ENCODE measurements at regions not wholly inside any gene's neighbourhood (a gene's known extent, or its start where the extent isn't known, plus 50 kb on each side); places are given as distances from the start of the nearest gene placed in this dataset.

DNA sequence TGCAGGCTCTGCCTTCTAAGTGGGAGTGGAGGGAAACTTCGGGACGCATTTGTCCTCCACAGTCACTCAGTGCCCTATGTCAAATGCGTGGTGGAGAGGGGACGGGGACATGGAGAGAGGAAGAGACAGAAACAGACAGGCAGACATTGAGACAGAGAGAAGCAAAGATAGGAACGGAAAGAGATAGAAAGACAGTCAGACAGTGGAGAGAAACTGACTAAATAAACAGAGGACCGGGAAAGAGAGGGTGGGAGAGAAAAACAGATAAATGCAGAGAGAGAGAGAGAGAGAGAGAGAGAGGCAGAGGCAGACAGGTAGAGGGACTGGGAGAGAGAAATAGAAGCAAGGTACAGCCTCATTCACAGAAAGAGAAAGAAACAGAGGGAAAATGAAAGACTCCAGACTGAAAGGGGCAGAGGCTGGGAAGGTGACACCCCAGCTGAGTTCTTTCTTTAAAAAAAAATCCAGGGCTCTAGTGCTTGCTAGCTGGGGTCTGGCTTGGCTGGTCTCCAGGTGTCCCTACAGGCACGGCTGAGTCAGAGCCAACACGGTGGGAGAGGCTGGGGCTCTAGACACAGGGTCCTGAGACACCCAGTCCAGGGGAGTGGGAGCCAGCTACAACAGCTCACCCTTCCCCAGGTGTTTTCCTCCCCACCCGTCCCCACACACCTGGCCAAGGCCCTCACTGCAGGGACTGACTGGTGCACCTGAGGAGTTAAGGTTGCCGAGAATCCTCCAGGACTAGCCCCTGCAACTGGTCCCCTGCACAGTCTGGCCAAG lies 506.1 kb upstream of the PROK2 start:
- no peak for DNase-seq

DNA sequence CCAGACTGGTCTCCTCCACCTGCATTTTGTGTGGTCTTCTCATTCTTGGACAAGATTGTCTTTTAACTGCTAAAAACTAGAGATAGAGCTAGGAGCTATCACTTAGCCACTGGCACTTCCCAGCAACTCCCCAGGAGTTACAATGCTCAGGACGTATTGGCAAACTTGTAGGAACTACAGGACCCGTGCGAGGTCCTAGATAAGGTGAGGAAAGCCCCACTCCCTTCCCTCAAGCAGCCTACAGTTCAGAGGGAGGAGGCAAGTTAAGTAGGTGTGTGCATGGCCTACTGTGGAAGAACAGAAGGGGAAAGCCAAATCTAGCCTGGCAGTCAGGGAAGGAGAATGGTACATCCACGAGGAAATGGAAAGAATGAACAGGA lies 504.7 kb upstream of the PROK2 start:
- DNase-seq = no peak

DNA sequence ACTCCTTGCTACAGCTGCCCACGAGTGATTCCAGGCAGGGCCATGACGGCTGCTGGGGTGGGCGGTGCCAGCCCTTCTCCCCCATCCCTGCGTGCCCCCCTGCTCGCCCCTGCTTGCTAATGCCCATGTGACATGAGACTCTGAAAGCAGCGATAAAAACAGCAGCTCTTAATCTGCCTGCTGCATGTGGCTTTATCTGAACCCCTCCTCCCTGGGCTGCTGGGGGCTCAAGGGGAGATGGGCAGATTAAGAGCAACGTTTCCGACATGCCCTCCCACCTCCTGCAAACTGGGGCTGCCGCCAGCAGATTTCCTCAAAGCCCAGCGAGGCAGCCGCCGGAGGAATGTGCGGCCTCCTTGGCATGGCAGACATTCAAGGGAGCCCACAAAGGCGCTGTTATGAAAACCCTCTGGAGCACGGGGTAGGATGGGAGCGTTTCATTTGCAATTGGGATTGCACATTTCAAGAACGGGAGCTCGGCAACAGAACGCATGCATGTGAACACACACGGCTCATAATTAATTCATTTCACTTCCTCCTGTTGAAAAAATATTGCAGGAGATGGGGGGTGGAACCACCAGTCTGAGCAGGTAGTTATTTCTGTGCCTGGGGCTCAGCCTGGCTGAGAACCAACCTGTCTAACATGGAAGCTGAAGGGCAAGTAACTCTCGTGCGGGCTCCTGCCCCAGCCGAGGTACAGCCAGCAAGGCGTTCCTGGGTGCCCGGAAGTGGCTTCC lies 504.2 kb upstream of the PROK2 start:
- DNase-seq = no peak

DNA sequence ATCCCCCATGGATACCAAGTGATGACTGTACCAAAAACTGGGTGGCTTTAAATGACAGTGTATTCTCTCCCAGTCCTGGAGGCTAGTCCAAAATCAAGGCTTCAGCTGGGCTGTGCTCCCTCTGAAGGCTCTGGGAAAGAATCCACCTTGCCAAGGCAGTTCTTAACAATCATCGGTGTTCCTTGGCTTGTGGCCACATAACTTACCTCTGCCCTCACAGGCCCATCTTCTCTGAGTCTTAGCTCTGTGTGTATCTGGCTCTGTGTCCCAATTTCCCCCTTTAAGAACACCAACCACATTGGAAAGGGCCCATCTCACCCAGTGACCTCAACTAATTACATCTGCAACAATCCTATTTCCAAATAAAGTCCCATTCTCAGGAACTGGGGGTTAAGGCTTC lies 503.0 kb upstream of the PROK2 start:
- no peak for DNase-seq

DNA sequence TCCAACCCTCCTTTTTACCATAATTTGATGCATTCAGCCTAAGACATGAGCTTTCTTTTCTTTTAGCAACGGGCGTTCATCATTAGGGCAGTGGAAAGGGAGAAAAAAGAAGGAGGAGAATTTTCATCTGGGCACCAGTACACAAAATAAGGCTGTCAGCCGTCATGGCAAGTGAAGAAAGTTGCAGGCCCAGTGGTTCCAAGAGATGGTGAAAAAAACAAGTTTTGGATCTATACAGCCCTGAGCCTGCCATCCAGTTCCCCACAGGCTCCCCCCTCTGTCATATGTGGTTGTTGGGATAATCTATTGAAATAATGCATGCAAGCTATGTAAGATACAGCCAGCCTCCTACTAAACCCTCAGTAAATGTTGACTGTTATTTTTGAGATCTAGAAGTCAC lies 500.6 kb upstream of the PROK2 start:
- no peak for DNase-seq

DNA sequence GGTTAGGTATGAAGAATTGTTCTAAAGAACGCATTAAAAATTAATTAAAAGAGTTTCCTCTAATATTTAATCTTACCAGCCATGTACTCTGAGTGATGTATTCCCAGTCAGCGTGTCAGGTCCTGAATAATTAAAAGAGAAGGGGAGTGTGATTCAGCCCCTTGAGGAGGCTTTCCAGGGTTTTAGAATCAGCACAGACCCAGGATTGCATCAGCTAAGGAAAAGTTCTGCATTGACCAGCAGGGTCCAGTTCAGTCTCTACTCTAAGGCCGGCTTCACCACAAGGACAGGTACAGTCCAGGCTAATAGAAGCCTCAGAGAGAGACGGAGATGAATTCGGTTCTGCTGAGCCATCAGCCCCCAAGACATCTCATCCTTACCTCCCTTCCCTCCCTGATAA lies 499.5 kb upstream of the PROK2 start:
- DNase-seq = no peak

DNA sequence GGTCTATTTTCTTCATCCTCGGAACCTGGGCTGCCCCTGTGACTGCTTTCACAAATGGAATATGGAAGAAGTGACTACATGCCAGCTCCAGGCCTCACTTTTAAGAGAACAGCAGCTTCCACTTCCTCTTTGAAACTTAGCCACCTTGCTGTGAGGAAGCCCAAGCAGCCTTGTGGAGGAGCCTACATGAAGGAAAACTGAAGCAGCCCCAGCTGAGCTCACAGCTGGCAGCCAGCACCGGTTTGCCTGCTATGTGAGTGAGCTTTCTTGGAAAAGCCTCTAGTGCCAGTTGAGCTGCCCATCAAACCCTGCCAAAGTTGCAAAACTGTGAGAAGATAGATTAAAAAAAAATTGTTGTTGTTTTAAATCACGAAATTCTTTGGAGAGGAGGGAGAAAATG lies 498.0 kb upstream of the PROK2 start:
- no peak for DNase-seq

DNA sequence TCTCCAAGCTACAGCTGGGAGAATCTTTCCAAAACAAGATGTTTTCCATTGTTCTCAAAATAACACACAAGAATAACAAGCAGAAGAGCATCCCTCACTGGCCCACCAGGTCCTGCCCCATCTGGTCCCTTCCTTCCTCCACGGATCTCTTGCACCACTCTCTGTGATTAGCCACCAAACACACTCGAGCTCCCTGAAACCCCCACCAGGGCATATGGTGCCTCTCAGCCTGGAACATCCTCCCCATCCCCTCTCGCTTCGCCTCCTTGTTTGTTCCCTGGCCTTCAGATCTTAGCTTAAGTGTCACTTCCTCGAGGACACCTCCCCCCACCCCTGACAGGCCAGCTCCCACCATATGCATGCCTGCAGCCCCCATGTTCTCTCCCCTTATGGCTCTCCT lies 496.6 kb upstream of the PROK2 start:
- no peak for DNase-seq

DNA sequence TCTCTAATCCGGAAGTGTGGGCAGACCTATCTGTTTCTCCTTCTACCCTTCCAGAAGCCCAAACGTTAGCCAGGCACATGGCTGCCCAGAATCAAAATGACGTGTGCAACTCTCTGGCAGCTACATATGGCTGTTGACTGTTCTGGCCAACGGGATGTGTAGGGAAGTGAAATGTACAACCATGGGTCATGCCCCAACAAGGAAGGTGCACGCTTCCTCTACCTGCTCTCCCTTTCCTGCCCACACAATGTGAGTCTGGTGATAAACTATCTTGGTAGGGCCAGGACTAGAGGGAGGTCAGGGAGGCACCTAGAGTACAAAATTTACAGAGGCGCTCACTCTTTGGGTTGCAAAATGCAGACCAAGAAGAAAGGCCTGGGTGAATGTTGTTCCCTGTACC lies 495.9 kb upstream of the PROK2 start:
- no peak for DNase-seq

DNA sequence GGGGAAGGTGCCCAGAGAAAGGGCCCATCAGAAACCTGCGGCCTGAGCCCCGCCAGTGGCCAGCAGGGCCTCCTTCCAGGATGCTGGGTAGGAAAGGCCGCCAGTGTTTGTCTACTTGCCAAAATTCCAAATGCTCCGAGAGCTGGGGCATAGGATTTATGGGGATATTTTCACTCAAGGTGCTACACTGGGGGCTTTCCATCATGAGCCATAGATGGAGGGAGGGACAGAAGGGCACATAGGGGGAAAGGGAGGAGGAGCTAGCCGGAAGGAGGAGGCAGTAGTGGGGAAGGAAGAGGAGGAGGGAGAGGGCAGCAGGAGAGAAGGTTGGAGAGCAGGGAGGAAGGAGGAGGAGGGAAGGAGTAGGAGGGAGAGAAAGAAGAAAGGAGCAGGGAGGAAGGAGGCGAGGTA lies 494.7 kb upstream of the PROK2 start:
- no peak for DNase-seq

DNA sequence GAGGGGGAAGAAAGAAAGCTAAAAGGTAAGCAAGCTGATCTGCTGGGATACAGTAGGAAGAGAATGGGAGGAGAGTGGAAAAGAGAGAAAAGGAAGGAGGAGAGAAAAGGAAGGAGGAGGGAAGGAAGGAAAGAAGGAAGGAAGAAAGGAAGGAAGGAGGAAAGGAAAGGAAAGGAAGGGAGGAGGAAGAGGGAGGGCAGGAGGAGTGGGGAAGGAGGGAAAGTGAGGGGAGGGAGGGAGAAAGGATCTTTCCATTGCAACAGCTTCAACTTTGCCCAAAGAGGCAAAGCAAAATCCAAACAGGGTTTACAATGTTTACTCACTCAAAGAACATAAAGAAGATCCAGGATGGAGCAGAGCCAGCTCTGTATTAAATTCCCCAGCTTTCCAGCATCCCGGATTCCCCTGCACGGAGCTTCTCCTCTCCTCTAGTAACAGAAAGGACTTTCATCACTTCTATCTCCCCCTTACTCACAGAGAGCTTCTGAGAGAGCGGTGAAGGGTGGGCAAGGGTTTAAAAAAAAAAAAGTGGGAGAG lies 494.2 kb upstream of the PROK2 start:
- DNase-seq = no peak

DNA sequence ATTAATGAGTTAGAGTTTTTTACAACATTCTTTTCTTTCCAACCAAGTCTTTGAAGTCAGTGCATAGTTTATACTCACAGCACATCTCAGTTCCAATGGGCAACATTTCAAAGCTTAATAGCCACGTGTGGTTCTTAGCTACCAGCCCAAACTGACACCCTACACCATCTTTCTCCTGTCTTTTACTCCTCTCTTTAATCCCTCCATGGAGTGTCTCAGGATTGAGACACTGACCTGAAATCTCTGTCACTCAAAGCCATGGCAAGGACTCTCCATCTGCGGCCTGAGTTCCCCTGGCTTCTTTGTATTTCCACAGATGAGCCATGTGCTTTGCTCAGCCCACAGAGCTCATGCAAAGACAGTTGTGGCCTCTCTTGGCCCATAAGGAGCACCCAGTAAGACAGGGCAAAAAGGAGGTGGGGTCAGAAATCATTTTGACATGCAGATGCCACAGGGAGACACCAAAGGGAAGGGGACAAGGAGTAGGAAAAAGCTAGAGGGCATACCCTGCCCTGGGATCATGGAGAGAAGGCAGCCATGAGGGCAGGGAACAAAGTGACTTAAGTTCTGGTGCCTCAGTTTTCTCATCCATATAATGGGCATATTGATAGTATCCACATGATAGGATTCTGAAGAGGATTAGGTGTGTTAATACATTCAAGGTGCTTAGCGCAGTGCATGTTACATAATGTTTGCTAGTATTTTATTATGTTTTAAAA lies 493.6 kb upstream of the PROK2 start:
- no peak for DNase-seq

DNA sequence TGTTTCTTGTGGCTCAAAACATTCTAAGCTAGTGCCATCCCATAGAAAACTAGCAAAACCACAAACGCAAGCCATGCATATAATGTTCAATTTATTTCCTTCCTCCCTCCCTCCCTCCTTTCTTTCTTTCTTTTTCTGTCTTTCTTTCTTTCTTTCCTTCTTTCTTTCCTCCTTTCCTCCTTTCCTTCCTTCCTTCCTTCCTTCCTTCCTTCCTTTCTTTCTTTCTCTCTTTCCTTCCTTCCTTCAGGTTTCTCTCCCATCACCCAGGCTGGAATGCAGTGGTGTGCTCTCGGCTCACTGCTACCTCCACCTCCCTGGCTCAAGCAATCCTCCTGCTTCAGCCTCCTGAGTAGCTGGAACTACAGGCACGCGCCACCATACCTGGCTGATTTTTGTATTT lies 492.8 kb upstream of the PROK2 start:
- no peak for DNase-seq

DNA sequence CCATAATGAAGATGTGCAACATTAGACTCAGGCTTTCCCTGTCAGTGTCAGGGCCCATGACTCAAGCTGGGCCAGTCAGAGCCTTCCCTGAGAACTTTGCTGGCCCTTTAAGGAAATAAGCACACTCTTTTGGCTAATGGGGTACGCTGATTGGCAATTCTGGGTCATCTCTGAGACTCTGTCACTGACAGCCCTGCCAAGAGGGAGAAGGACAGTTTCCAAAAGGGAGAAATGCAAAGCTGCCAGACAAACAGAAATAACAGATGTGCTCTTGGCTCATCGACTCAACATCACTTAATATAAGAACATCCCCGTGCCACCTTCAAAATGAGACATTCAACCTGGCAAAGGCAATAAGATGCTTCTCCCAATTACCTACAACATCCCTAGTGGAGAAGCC lies 491.9 kb upstream of the PROK2 start:
- DNase-seq = no peak

DNA sequence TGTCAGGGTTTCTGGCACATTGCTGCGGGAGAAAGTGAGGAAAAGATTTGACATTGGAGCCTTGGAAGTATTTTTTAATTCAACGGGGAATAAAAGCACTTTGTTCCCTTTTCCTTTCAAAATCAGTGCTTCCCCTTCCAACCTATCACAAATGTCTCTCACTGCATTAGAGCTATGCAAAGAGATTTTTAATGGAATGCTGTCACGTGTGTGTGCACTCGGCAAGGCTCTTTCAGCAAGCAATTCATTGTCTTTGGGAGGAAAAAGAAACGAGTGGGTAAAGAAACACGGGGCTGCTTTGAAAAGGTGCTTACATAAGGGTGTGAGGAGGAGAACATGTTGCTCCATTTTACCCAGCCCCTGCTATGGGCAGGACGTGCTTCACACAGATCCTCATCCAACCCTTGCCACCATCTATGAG lies 490.4 kb upstream of the PROK2 start:
- no peak for DNase-seq

DNA sequence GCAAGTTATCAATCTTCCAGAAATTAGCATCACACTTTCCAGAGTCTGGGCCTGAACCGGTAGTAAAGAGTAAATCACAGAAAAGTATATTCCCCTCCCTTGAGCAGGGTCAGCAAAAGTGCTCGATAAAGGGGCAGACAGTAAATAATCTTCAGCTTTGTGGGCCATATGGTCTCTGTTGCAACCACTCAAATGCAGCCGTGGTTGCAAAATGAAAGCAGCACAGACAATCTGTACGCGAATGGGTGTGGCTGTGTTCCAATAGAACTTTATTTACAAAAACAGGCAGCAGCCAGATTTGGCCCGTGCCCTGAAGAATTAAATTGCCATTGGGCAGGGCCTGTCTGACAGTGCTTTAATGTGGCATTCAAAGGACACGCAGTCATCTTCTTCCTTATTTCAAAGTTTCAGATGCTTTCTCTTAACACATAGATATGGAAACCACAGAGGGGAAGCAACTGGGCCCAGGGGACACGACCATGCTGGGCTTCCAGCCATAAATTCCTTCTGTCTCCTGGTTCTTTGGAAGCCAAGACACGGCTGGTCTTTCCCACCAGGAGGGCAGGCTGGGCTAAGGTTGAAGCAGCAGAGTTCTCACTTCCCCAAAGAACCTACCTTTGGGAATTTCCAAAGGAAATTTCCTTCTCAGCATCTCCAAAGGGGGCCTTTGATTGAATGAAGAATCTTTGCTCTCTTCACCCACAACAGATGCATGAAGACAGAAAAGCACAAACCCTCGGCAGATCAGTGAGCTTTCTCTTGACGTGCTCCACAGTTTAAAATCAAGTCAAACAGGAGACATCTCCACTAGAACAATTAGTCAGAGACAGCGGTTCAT lies 489.8 kb upstream of the PROK2 start:
- no peak for DNase-seq

DNA sequence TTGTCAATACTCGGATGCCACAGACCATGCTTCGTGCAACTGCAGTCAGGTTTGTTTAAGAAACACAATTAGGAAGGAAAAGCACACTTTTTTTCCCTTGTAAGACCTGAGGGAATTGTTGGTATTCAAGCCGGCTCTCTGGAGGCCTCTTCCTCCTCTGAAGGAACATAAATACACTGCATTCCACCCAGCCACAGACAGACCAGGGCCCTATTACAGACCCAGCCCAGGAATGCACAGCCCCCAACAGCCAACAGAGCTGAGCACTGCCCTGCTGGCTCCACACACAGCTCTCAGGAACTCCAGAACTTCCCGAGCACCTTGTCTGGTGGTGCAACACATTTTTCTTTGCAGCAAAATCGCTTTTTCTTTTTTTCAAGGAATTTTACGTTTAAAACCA lies 488.7 kb upstream of the PROK2 start:
- no peak for DNase-seq

DNA sequence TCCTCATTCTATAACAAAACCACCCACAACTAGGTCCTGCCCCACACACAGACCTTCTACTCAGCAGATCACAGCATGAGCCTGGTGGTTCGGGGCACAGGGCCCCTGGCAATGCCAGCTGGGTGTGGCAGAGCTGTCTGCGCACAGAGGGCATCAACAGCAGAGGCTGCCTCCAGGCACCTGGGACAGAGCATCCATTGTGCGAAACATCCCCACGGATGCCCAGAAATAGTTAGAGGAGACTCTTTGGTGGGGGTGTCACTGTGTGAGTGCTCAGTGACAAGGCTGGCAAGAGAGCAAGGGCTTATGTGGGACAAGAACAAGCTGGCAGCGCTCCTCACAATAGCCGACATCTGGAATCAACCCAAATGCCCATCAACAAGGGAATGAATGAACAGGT lies 487.4 kb upstream of the PROK2 start:
- no peak for DNase-seq

DNA sequence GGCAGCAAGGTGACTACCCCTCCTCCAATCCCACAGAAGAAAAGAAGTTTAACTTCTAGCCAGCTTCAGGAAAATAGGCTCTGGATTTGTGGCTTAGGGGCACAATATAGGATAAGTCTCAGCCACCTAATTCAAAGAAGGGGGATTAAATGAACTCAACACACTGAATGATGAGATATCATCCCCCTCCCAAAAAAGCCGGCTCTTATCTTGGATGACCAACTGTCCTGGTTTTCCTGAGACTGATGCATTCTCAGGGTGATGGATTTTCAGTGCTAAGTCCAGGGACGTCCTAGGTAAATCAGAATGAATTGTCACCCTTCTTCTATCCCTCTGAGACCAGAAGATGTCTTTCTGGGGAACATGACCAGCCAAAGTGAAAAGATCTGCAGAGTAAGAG lies 487.0 kb upstream of the PROK2 start:
- DNase-seq = no peak

DNA sequence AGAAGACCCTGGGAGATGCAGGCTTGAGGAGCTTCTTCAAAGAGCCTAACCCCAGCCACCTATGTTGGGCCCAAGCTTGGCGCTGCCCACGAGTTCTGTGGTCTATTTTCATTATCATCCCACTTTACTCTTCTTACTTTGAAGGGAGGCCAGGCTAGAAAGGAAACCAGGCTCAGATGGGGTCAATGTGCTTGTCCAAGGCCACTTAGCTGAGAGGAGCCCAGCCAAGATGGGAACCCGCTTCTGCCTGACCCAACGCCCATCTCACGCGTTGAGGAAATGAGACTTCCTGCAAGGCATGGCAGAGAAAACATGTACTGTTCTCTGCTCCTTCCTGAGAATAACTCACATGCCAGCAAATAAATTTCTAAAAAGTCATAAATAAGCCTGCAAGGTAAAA lies 486.3 kb upstream of the PROK2 start:
- DNase-seq = no peak

DNA sequence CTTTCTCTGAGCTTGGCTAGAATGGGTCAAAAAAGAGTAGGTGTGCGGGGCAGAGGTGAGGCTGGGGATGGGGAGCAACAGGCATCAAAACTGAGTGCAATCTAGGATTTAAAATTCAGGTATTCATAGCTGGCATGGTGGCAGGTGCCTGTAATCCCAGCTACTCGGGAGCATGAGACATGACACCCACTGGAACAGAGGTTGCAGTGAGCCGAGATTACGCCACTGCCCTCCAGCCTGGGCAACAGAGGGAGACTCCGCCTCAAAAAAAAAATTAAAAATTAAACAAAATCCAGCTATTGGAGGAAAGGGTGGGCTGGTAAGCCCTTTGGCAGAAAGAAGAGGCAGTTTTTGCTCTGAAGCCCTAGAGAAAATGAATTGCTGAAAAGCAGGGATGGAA lies 485.8 kb upstream of the PROK2 start:
- DNase-seq = no peak

DNA sequence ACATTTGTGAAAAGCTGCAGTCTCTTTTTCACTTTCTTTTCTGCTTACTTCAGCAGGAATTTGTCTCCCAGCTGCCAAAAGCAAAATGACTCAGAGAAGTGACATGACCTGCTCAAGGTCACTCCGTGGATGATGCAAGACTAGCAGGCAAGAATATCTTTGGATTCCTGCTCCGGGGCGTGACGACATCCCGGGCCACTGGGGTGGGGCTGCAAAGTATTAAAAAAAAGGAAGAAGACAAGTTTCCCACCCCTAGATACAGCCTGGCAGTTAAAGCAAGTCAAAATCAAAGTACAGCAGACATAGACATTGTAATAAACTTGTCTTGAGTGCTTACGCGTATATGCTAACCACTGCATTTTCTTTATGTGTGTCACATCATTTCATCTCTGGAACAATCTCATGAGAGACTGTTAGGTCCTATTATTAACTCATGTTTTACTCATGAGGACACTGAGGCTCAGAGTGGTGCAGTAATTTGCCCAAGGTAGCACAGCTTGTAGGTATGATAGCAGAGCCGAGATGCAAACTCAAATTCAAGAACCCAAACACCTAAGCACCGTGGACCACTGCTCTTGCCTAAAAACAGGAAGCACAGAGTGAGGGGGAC lies 485.2 kb upstream of the PROK2 start:
- no peak for DNase-seq

Data from activated CD4-positive, alpha-beta T cell treated with anti-CD3 and anti-CD28 coated beads, Interleukin-2, amount 50 U/mL, for 1 hour (primary cell).